H9 (cell line): ENCODE measurements at regions not wholly inside any gene's neighbourhood (a gene's known extent, or its start where the extent isn't known, plus 50 kb on each side); places are given as distances from the start of the nearest gene placed in this dataset.

ENCODE experiments used
- DNase-seq: peaks from one replicate; pipeline ENCODE4 v3.0.0-alpha.2; 2017
- H2AFZ ChIP-seq: one replicate; pipeline ENCODE4 v1.6.1; 2013; ENCODE audit warnings: mild to moderate bottlenecking, low read length, control low read depth, moderate library complexity
- H2AK5ac ChIP-seq: 2 replicates; pipeline ENCODE4 v1.6.1; 2013; ENCODE audit warnings: low read length, control low read depth, mixed read lengths; ENCODE audit not compliant: insufficient read length
- H2BK120ac ChIP-seq: one replicate; pipeline ENCODE4 v1.6.1; 2013; ENCODE audit warnings: low read depth, mild to moderate bottlenecking, low read length, control low read depth, inconsistent platforms; ENCODE audit not compliant: poor library complexity, severe bottlenecking
- H2BK12ac ChIP-seq: 2 replicates; pipeline ENCODE4 v1.6.1; 2013; ENCODE audit warnings: low read length, control low read depth, mixed read lengths, low read depth; ENCODE audit not compliant: insufficient read length
- H2BK15ac ChIP-seq: 2 replicates; pipeline ENCODE4 v1.6.1; 2013; ENCODE audit warnings: low read depth, low read length, control low read depth
- H2BK20ac ChIP-seq: one replicate; pipeline ENCODE4 v1.6.1; 2013; ENCODE audit warnings: low read depth, mild to moderate bottlenecking, low read length, control low read depth, inconsistent platforms; ENCODE audit not compliant: poor library complexity, severe bottlenecking
- H2BK5ac ChIP-seq: 2 replicates; pipeline ENCODE4 v1.6.1; 2013; ENCODE audit warnings: low read length, control low read depth, mixed read lengths; ENCODE audit not compliant: insufficient read length
- H3K14ac ChIP-seq: 2 replicates; pipeline ENCODE4 v1.6.1; 2013; ENCODE audit warnings: low read length, control low read depth; ENCODE audit not compliant: insufficient read depth
- H3K18ac ChIP-seq: 2 replicates; pipeline ENCODE4 v1.6.1; 2013; ENCODE audit warnings: low read depth, mild to moderate bottlenecking, mixed read lengths, low read length, control low read depth; ENCODE audit not compliant: insufficient read length
- H3K23ac ChIP-seq: 2 replicates; pipeline ENCODE4 v1.6.1; 2013; ENCODE audit warnings: low read length, control low read depth, mixed read lengths, low read depth; ENCODE audit not compliant: insufficient read length
- H3K23me2 ChIP-seq: 2 replicates; pipeline ENCODE4 v1.6.1; 2013; ENCODE audit warnings: low read depth, mild to moderate bottlenecking, mixed read lengths, low read length, control low read depth; ENCODE audit not compliant: insufficient read length, poor library complexity, severe bottlenecking
- H3K27ac ChIP-seq: 2 replicates; pipeline ENCODE4 v1.5.1; 2013; ENCODE audit warnings: low read length, control low read depth, mixed read lengths, low read depth; ENCODE audit not compliant: insufficient read length
- H3K27me3 ChIP-seq: 2 replicates; pipeline ENCODE4 v1.6.1; 2013; ENCODE audit warnings: low read length, control low read depth, inconsistent platforms; ENCODE audit not compliant: insufficient read depth
- H3K4ac ChIP-seq: 2 replicates; pipeline ENCODE4 v1.6.1; 2013; ENCODE audit warnings: low read depth, mild to moderate bottlenecking, control low read depth, inconsistent platforms, low read length, moderate library complexity
- H3K4me1 ChIP-seq: 2 replicates; pipeline ENCODE4 v1.6.1; 2013; ENCODE audit warnings: low read length, control low read depth, inconsistent platforms; ENCODE audit not compliant: insufficient read depth
- H3K4me2 ChIP-seq: 2 replicates; pipeline ENCODE4 v1.6.1; 2013; ENCODE audit warnings: low read length, control low read depth, mixed read lengths; ENCODE audit not compliant: insufficient read length, insufficient read depth
- H3K56ac ChIP-seq: 2 replicates; pipeline ENCODE4 v1.6.1; 2013; ENCODE audit warnings: low read depth, mild to moderate bottlenecking, mixed read lengths, low read length, control low read depth; ENCODE audit not compliant: insufficient read length
- H3K79me1 ChIP-seq: 2 replicates; pipeline ENCODE4 v1.6.1; 2013; ENCODE audit warnings: low read depth, mild to moderate bottlenecking, moderate library complexity, low read length, control low read depth, inconsistent platforms; ENCODE audit not compliant: insufficient read depth, poor library complexity, severe bottlenecking
- H3K79me2 ChIP-seq: 2 replicates; pipeline ENCODE4 v1.6.1; 2013; ENCODE audit warnings: low read length, control low read depth, inconsistent platforms; ENCODE audit not compliant: insufficient read depth
- H3K9ac ChIP-seq: 2 replicates; pipeline ENCODE4 v1.6.1; 2013; ENCODE audit warnings: low read length, control low read depth, mixed read lengths; ENCODE audit not compliant: insufficient read length; ENCODE audit errors: extremely low read depth
- H3K9me3 ChIP-seq: one replicate; pipeline ENCODE4 v1.6.1; 2013; ENCODE audit warnings: low read depth, low read length, inconsistent platforms; ENCODE audit not compliant: control insufficient read depth
- H3T11ph ChIP-seq: one replicate; pipeline ENCODE4 v1.6.1; 2013; ENCODE audit warnings: mild to moderate bottlenecking, low read length, control low read depth, inconsistent platforms
- H4K20me1 ChIP-seq: one replicate; pipeline ENCODE4 v1.6.1; 2013; ENCODE audit not compliant: control insufficient read depth, insufficient read length, insufficient read depth
- H4K5ac ChIP-seq: 2 replicates; pipeline ENCODE4 v1.6.1; 2013; ENCODE audit warnings: low read depth, mild to moderate bottlenecking, mixed read lengths, low read length, control low read depth; ENCODE audit not compliant: insufficient read length
- H4K8ac ChIP-seq: replicated peaks from 2 replicates; pipeline ENCODE4 v1.6.1; 2013; ENCODE audit warnings: low read length, control low read depth, mixed read lengths, low read depth; ENCODE audit not compliant: insufficient read length
- H4K91ac ChIP-seq: 2 replicates; pipeline ENCODE4 v1.6.1; 2013; ENCODE audit warnings: low read depth, mild to moderate bottlenecking, moderate library complexity, mixed read lengths, low read length, control low read depth; ENCODE audit not compliant: insufficient read length
- H3K27ac Mint-ChIP-seq, 3 experiments: 2 replicates in 2 of 3; 3 replicates in 1 of 3; pipeline ENCODE4 v1.8.0; 2020 to 2021; ENCODE audit warnings: mixed read lengths in 3 of 3, mild to moderate bottlenecking in 1 of 3, moderate library complexity in 1 of 3
- H3K27me3 Mint-ChIP-seq: 2 replicates; pipeline ENCODE4 v1.8.0; 2021; ENCODE audit warnings: low read depth, mild to moderate bottlenecking, moderate library complexity, mixed read lengths
- H3K36me3 Mint-ChIP-seq, 3 experiments: 2 replicates in 2 of 3; 3 replicates in 1 of 3; pipeline ENCODE4 v1.8.0; 2020 to 2021; ENCODE audit warnings: low read depth in 3 of 3, mixed read lengths in 3 of 3; ENCODE audit not compliant: insufficient read depth in 1 of 3
- H3K4me1 Mint-ChIP-seq, 2 experiments: 2 replicates each; pipeline ENCODE4 v1.8.0; 2020; ENCODE audit warnings: mixed read lengths in 2 of 2
- H3K4me3 Mint-ChIP-seq, 2 experiments: 2 replicates in 1 of 2; 3 replicates in 1 of 2; pipeline ENCODE4 v1.8.0; 2020 to 2021; ENCODE audit warnings: mild to moderate bottlenecking in 2 of 2, mixed read lengths in 2 of 2, moderate library complexity in 1 of 2
- H3K9me3 Mint-ChIP-seq, 2 experiments: 2 replicates in 1 of 2; 3 replicates in 1 of 2; pipeline ENCODE4 v1.8.0; 2020; ENCODE audit warnings: mild to moderate bottlenecking in 2 of 2, mixed read lengths in 2 of 2, moderate library complexity in 1 of 2
- CTCF ChIP-seq: fragments of 200-600 bp; sonication (generic); conservative IDR thresholded peaks from 3 replicates; pipeline ENCODE4 v1.8.0; 2021; ENCODE audit warnings: antibody characterized with exemption, mild to moderate bottlenecking
- WGBS: extraction: QIAGEN DNeasy Blood & Tissue Kit; methylation state at CpG from one replicate; pipeline ENCODE4 v1.1.7; 2013; ENCODE audit warnings: missing lambda C conversion rate, low lambda C conversion rate, mixed read lengths; ENCODE audit not compliant: insufficient read length; ENCODE audit errors: extremely low coverage; 5-methylcytosine and 5-hydroxymethylcytosine counted together

DNA sequence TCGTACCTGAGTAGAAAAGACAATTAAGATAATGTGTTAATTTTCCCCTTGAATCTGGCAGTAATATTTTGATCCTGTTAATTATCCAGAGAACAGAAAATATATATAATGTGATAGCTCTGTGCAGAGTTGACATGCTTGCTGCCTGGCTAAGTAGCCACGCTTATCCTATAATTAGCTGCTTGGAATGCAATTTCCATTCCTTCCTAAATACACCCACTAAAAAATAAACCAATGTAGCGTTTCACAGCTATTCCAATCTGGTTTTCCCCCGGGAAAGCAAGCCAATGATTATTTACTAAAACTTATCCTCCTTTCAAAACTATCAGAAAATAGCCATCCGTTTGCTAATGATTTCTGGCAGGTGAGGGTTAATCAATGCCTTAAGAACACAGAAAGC is 134.5 kb upstream of the IRX5 start:
- no peak overlapping the region for H2BK20ac ChIP-seq
- H4K20me1 ChIP-seq = no peaks in the 10 kb centered on the region
- H2BK120ac ChIP-seq = no peak overlapping the region
- Mint-ChIP-seq H3K9me3 (peaks cover 12 to 17% of the 10 kb centered on the region in 2 experiments), H3K27me3 (no peaks in the 10 kb centered on the region), H3K4me3 (no peak overlapping the region), H3K36me3 (peaks cover 6 to 10% (median 6%) of the 10 kb centered on the region in 3 experiments), H3K4me1 (peaks cover 0 to 3% of the 10 kb centered on the region in 2 experiments; a peak in 1 of 4 replicates), H3K27ac (no peak overlapping the region)
- no peak for TF ChIP-seq CTCF
- no peak overlapping the region for H2AK5ac ChIP-seq
- H3T11ph ChIP-seq = no peak overlapping the region
- no peaks in the 10 kb centered on the region for H3K79me2 ChIP-seq
- no peak overlapping the region for H3K9ac ChIP-seq
- H3K9me3 ChIP-seq = no peaks in the 10 kb centered on the region
- no peak overlapping the region for H4K91ac ChIP-seq
- DNase-seq = no peak
- H4K5ac ChIP-seq = no peak overlapping the region
- H3K27ac ChIP-seq = no peak overlapping the region
- H3K18ac ChIP-seq = no peak overlapping the region
- H3K56ac ChIP-seq = no peak overlapping the region
- no peaks in the 10 kb centered on the region for H3K27me3 ChIP-seq
- no peak overlapping the region for H2BK15ac ChIP-seq
- no peak overlapping the region for H3K4me2 ChIP-seq
- no peak overlapping the region for H2BK12ac ChIP-seq
- no peak overlapping the region for H3K14ac ChIP-seq
- no peak overlapping the region for H3K23ac ChIP-seq
- H2BK5ac ChIP-seq = no peak overlapping the region
- no CpG with 5 or more reads among the region's 5 CpGs for WGBS
- no peaks in the 10 kb centered on the region for H3K23me2 ChIP-seq
- no peak overlapping the region for H2AFZ ChIP-seq
- no peaks in the 10 kb centered on the region for H3K79me1 ChIP-seq
- H4K8ac ChIP-seq = no peak overlapping the region
- H3K4ac ChIP-seq = no peak overlapping the region
- H3K4me1 ChIP-seq = no peaks in the 10 kb centered on the region
